NCI-H460 (cell line): ENCODE measurements at regions not wholly inside any gene's neighbourhood (a gene's known extent, or its start where the extent isn't known, plus 50 kb on each side); places are given as distances from the start of the nearest gene placed in this dataset.
A peak's percentile ranks its signal among the peaks of the same experiment; 100 is the strongest.

Experiments used
- DNase-seq: peaks from one replicate; pipeline ENCODE4 v3.0.0-alpha.2; 2016; ENCODE audit warnings: low read depth; ENCODE audit errors: extremely low read depth

DNA sequence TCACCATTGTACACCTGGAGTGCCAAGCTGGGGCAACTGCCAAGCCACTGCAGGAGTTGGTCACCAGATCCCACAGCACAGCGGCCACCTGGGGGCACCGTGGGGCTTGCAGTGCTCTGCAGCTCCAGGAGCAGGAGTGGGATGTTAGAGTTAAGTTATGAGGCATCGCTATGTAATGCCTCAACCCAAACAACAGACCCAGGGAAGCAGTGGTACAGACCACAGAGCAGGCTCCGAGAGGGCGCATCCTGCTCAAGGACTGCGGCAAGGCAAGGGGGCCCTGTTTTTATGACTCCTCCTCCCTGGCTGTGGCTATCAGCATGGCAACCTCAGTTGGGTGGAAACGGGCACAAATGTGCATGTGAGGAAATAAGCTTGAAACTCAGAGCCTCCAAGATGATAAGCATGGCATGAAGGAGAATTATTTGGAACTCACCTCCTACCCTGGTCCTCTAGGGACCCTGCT lies 63.1 kb downstream of the ARL6IP4 start:
- peak; percentile 45 for DNase-seq

GRCh38 chr12:123042833-123043232 lies 62.4 kb downstream of the ARL6IP4 start:
- DNase-seq = no peak

DNA sequence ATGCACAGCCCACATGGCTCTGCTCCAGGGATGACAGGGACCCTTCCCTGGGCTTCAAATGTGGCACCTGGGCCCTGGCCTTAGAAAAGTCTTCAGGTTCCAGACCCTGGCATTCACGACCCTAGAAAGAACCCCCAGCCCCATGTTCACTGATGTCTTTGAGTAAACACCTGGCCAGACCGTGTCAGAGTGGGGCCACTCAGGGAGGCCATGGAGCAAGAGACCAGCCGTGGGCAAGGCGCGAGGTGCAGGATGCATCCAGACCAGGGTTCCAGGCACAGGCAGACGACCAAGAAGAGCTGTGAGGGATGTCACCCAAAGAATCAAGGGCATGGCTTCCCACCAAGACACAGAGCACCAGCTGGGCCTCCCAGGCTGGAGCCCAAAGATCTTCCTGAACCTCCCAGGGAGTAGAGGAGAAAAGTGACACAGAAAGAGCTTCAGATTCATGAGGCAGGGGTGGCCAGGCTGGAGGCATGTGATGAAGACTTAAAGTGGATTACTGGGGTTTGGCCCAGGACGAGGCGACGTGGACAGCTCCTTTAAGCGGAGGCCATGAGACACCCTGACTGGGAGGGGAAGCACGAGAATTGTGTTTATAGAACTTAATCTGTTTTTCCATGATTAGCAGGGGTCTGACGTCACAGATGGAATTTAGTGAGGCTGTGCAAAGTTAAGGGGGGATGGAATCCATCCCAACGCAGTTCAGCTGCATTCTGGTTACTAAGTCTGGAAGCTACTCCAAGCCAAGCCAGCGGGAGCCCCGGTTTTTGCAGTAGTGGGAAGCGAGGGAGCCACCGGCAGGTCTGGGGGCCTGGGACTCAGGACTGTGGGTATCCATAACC lies 61.6 kb downstream of the ARL6IP4 start:
- DNase-seq = no peak

DNA sequence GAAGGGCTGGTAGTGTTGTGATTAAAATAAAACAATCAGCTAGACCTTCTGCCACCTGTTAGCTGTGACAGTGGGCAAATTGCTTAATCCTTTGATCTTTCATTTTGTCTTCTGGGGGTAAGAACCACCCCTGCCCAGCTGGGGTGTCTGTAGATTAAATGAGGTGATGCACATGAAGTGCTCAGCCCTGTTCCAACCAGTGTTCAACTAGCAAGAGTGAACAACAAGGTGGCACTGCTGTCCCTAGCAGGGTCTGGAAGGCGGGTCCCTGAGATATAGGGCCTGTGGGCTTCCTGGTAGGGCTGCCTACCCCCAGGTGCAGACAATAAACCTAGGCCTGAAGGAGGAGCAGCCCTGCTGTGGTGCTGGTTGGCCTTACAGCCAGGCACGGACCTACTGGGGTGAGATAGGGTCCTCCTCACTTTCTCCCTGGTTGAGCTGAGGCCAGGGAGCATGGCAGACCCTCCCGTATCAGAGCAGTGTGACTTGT lies 60.6 kb downstream of the ARL6IP4 start:
- DNase-seq = no peak

- no peak for DNase-seq
Measured at GRCh38 chr12:123040106-123040505, 59.6 kb downstream of the ARL6IP4 start.

DNA sequence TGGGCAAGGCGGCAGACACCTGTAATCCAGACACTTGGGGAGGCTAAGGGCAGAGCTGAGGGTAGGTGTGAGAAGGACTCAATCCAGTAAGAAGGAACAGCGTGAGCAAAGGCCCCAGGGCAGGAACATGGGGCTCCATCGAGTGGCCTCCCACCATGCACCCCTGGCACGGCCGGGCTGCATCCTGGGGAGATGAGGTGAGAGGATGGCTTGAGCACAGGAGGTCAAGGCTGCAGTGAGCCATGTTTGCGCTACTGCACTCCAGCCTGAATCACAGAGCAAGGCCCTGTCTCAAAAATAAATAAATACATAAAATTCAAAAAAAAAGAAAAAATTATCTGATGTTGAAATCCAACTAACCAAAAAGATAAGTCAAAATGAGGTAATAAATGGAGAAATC lies 58.5 kb downstream of the ARL6IP4 start:
- no peak for DNase-seq

DNA sequence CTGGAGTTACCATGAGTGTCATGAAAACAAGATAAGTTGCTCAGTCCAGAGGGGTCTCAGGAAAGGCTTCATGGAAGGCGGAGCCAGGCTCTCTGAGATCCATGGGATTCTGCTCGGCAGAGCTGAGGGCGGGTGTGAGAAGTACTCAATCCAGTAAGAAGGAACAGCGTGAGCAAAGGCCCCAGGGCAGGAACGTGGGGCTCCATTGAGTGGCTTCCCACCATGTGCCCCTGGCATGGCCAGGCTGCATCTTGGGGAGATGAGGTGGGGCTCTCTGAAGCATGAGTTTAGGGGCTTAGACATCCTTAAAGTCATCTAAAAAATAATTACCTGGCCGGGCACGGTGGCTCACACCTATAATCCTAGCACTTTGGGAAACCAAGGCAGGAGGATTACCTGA lies 58.0 kb downstream of the ARL6IP4 start:
- no peak for DNase-seq

- no peak for DNase-seq
Measured at GRCh38 chr12:123037791-123038190, 57.3 kb downstream of the ARL6IP4 start.

DNA sequence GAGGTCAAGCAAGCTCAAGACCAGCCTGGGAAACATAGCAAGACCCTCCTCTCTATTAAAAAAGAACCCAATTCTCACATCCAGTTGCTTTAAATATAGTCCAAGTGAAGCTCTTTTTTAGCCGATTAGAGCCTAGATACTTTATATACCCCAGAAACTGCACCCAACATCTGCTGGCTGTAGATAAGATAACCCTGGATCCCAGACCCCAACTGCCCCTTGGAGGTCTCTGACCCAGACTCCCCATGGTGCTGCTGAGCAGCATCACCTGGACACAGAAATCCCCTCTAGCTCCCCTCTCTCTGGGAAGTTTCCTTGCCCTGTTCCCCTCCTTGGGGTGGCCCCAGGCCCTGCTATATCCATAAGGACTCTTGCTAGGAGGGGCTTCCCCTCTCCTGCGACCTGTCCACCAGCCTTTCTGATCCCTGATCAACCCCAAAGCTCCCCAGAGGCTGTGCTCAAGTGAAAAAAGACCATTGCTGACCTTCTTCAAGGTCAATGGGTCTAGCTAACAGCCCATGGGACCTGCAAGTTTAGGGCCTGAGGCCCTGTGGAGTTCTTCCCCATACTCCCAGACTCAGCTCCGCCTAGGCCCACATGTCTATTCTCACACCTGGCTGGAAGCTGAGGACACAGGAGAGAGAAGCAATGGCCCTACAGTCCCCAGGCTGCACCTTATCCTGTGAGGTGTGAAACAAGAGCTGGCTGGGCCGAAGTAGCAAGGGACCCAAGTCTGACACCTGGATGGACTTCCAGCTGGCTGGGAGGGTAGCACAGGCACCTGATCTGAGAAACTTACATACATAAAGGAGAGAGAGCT lies 56.2 kb downstream of the ARL6IP4 start:
- no peak for DNase-seq

GRCh38 chr12:123035841-123036240 lies 55.4 kb downstream of the ARL6IP4 start:
- DNase-seq = no peak

GRCh38 chr12:123034865-123035264 lies 54.4 kb downstream of the ARL6IP4 start:
- DNase-seq = peak; percentile 22

GRCh38 chr12:123034022-123034541 lies 53.6 kb downstream of the ARL6IP4 start:
- DNase-seq = no peak

- DNase-seq = no peak
Measured at GRCh38 chr12:123033392-123034021, 53.0 kb downstream of the ARL6IP4 start.

DNA sequence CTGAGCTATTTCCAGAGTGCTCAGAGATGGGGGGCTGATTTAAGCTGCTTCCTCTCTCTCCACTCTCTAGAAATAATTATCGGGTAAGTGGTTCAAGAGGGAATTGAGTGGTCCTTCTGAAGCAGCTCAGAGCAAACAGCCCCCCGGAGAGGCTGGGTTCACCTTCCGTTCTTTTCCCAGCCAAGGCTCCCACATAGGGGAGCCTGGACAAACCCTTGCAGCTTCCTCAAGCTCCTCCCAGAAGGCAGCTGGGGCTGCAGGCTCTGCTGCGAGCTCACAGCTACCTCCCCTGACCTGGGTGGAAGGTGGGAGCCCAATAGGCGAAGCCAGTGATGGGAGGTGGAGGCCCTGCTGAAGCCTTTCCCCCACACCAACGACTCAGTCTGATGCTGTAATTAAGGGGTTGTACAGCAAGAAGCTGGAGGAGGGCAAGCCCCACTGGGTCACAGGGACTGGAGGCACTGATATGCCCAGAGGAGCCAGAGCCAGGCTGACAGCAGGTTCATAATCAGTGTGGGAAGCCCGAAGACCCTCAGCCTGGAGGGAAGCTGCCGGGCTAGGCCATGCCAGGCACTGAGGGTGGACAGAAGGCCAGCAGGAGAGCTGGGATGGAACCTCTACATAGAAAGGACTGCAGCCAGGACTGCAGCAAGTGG lies 52.4 kb downstream of the ARL6IP4 start:
- no peak for DNase-seq
